KMS-11 (cell line): ENCODE measurements at regions not wholly inside any gene's neighbourhood (a gene's known extent, or its start where the extent isn't known, plus 50 kb on each side); places are given as distances from the start of the nearest gene placed in this dataset.

Experiments used
- H2AFZ ChIP-seq: fragments of 200-600 bp; sonication (generic); 2 replicates; pipeline ENCODE4 v1.6.1; 2016; ENCODE audit warnings: antibody characterized with exemption, mixed run types, low read depth
- H3K27ac ChIP-seq: fragments of 200-600 bp; sonication (generic); 2 replicates; pipeline ENCODE4 v1.6.1; 2016; ENCODE audit warnings: mild to moderate bottlenecking, mixed run types
- H3K27me3 ChIP-seq: fragments of 200-600 bp; sonication (generic); 2 replicates; pipeline ENCODE4 v1.6.1; 2017; ENCODE audit warnings: mild to moderate bottlenecking, low read depth, mixed run types, moderate library complexity; ENCODE audit not compliant: insufficient read depth
- H3K36me3 ChIP-seq: fragments of 200-600 bp; sonication (generic); 2 replicates; pipeline ENCODE4 v1.6.1; 2017; ENCODE audit warnings: mild to moderate bottlenecking, mixed run types; ENCODE audit not compliant: insufficient read depth
- H3K4me1 ChIP-seq: fragments of 200-600 bp; sonication (generic); 2 replicates; pipeline ENCODE4 v1.6.1; 2016; ENCODE audit warnings: mild to moderate bottlenecking, low read depth, mixed run types; ENCODE audit not compliant: poor library complexity, severe bottlenecking
- H3K4me2 ChIP-seq: fragments of 200-600 bp; sonication (generic); 2 replicates; pipeline ENCODE4 v1.7.0; 2016; ENCODE audit warnings: mild to moderate bottlenecking, mixed run types
- H3K4me3 ChIP-seq: fragments of 200-600 bp; sonication (generic); IDR thresholded peaks from 2 replicates; pipeline ENCODE4 v1.6.1; 2017; ENCODE audit warnings: low read depth, low read length, mixed read lengths; ENCODE audit not compliant: insufficient read depth
- H3K79me2 ChIP-seq: fragments of 200-600 bp; sonication (generic); 2 replicates; pipeline ENCODE4 v1.6.1; 2016; ENCODE audit warnings: low read depth, mixed run types; ENCODE audit not compliant: insufficient read depth
- H3K9ac ChIP-seq: fragments of 200-600 bp; sonication (generic); 2 replicates; pipeline ENCODE4 v1.6.1; 2016; ENCODE audit warnings: mild to moderate bottlenecking, mixed run types
- H4K20me1 ChIP-seq: fragments of 200-600 bp; sonication (generic); 2 replicates; pipeline ENCODE4 v1.6.1; 2016; ENCODE audit warnings: mild to moderate bottlenecking, mixed run types; ENCODE audit not compliant: insufficient read depth
- CTCF ChIP-seq: fragments of 200-600 bp; sonication (generic); conservative IDR thresholded peaks from 2 replicates; pipeline ENCODE4 v1.6.1; 2017; ENCODE audit warnings: low read depth, mild to moderate bottlenecking, antibody characterized with exemption, low read length, moderate library complexity, mixed read lengths

DNA sequence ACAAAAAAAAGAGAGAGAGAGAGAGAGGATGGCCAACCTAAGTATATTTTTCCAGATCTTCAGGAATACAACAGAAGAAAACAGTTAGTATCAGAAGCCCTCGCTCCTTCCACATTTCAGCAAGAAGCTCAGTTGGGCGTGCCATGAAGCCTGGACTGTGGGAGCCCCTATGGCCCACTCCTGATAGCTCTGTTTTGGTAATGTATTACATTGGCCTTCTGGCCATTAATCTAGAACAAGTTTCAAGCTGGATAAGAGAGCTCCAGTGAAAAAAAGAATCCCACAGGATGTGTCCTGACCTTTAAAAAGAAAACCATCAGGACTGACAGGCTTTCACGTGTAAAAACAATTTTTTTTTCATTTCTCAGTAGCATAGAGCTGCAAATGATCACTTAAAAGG lies 197.9 kb downstream of the ICOS start:
- Histone ChIP-seq H4K20me1 (no peaks in the 10 kb centered on the region), H3K4me1 (no peaks in the 10 kb centered on the region), H3K36me3 (no peaks in the 10 kb centered on the region), H3K9ac (no peak overlapping the region), H3K27me3 (no peaks in the 10 kb centered on the region), H3K27ac (no peak overlapping the region), H3K4me2 (no peak overlapping the region), H2AFZ (no peak overlapping the region), H3K4me3 (no peak overlapping the region), H3K79me2 (no peaks in the 10 kb centered on the region)
- TF ChIP-seq CTCF = no peak

GRCh38 chr2:204135752-204136151 lies 199.2 kb downstream of the ICOS start:
- no peak overlapping the region for H2AFZ ChIP-seq
- TF ChIP-seq CTCF = no peak
- H3K4me3 ChIP-seq = no peak overlapping the region
- no peaks in the 10 kb centered on the region for H3K79me2 ChIP-seq
- H3K9ac ChIP-seq = no peak overlapping the region
- no peak overlapping the region for H3K27ac ChIP-seq
- no peaks in the 10 kb centered on the region for H3K4me1 ChIP-seq
- no peaks in the 10 kb centered on the region for H4K20me1 ChIP-seq
- H3K36me3 ChIP-seq = no peaks in the 10 kb centered on the region
- H3K27me3 ChIP-seq = no peaks in the 10 kb centered on the region
- H3K4me2 ChIP-seq = no peak overlapping the region

DNA sequence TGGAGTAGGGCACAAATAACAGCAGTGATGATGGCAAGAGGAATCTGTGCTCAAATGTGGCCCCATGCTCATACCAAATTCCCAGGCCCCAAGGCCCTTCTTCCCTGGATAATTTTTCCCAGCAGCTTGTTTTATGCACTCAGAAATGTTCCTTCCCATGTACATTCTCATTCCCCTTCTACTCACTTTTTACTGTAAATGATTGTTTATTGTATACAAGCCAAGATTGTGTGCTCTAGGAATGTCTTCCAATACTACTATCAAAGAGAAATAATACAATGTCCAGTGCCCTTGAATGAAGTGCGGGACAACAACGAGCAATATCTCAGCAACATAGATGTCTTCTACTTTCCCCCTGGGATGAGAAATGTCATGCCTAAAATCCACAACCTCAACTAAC lies 201.6 kb downstream of the ICOS start:
- TF ChIP-seq CTCF = no peak
- H3K27ac ChIP-seq = no peak overlapping the region
- no peaks in the 10 kb centered on the region for H3K79me2 ChIP-seq

GRCh38 chr2:204140246-204140645 lies 203.7 kb downstream of the ICOS start:
- no peak overlapping the region for H3K9ac ChIP-seq
- H3K4me2 ChIP-seq = no peak overlapping the region
- no peaks in the 10 kb centered on the region for H3K4me1 ChIP-seq
- H3K27me3 ChIP-seq = no peaks in the 10 kb centered on the region
- H4K20me1 ChIP-seq = no peaks in the 10 kb centered on the region
- no peak for TF ChIP-seq CTCF
- no peak overlapping the region for H3K4me3 ChIP-seq
- H3K27ac ChIP-seq = no peak overlapping the region
- H2AFZ ChIP-seq = no peak overlapping the region
- H3K79me2 ChIP-seq = no peaks in the 10 kb centered on the region
- no peaks in the 10 kb centered on the region for H3K36me3 ChIP-seq

More for the DNA sequence above, 201.6 kb downstream of the ICOS start:
- Histone ChIP-seq H3K4me3 (no peak overlapping the region), H3K4me1 (no peaks in the 10 kb centered on the region), H3K9ac (no peak overlapping the region), H3K36me3 (no peaks in the 10 kb centered on the region), H2AFZ (no peak overlapping the region), H3K4me2 (no peak overlapping the region), H3K27me3 (no peaks in the 10 kb centered on the region), H4K20me1 (no peaks in the 10 kb centered on the region)
